Fibroblast of lung (primary cell): ENCODE measurements at regions not wholly inside any gene's neighbourhood (a gene's known extent, or its start where the extent isn't known, plus 50 kb on each side); places are given as distances from the start of the nearest gene placed in this dataset.

ENCODE experiments used
- DNase-seq, 2 donors: peaks; one replicate each; pipeline versions ENCODE4 v3.0.0 to v3.0.0-alpha.2; 2010; ENCODE audit warnings: low read depth in 2 of 2
- H2AFZ ChIP-seq: 2 replicates; pipeline ENCODE4 v1.5.1; 2012; ENCODE audit warnings: low read length, control low read depth, inconsistent platforms
- H3K27ac ChIP-seq: 2 replicates; pipeline ENCODE4 v1.5.1; 2011; ENCODE audit warnings: low read length, control low read depth; ENCODE audit not compliant: insufficient read depth
- H3K27me3 ChIP-seq: 2 replicates; pipeline ENCODE4 v1.5.1; 2011; ENCODE audit warnings: mild to moderate bottlenecking, low read length; ENCODE audit not compliant: control insufficient read depth, insufficient read depth
- H3K36me3 ChIP-seq: 2 replicates; pipeline ENCODE4 v1.5.1; 2011; ENCODE audit warnings: low read length; ENCODE audit not compliant: control insufficient read depth, insufficient read depth
- H3K4me1 ChIP-seq: 2 replicates; pipeline ENCODE4 v1.5.1; 2011; ENCODE audit warnings: low read length; ENCODE audit not compliant: control insufficient read depth, insufficient read depth; ENCODE audit errors: extremely low read depth
- H3K4me2 ChIP-seq: 2 replicates; pipeline ENCODE4 v1.5.1; 2011; ENCODE audit warnings: low read length, control low read depth; ENCODE audit not compliant: insufficient read depth; ENCODE audit errors: extremely low read depth
- H3K4me3 ChIP-seq, 4 experiments: fragments of 200-600 bp in 1 of 4; sonication (generic) in 1 of 4; replicated peaks in 1 of 4; 2 replicates each; pipeline ENCODE4 v1.5.1; 2011 to 2016; ENCODE audit warnings: low read length in 4 of 4, low read depth in 3 of 4, mild to moderate bottlenecking in 3 of 4, control low read depth in 2 of 4, inconsistent platforms in 1 of 4, mixed read lengths in 1 of 4; ENCODE audit not compliant: insufficient read depth in 1 of 4; ENCODE audit errors: control extremely low read depth in 1 of 4
- H3K79me2 ChIP-seq: 2 replicates; pipeline ENCODE4 v1.5.1; 2012; ENCODE audit warnings: mild to moderate bottlenecking, low read length, inconsistent platforms; ENCODE audit not compliant: control insufficient read depth, insufficient read depth
- H3K9ac ChIP-seq: 2 replicates; pipeline ENCODE4 v1.5.1; 2011; ENCODE audit warnings: mild to moderate bottlenecking, low read length, control low read depth; ENCODE audit not compliant: insufficient read depth
- H3K9me3 ChIP-seq: 2 replicates; pipeline ENCODE4 v1.5.1; 2012; ENCODE audit warnings: low read depth, low read length; ENCODE audit not compliant: control insufficient read depth, insufficient read depth
- H4K20me1 ChIP-seq: 2 replicates; pipeline ENCODE4 v1.5.1; 2011; ENCODE audit warnings: low read length; ENCODE audit not compliant: control insufficient read depth, insufficient read depth; ENCODE audit errors: extremely low read depth
- CTCF ChIP-seq, 2 donors: IDR thresholded peaks in 1 of 2; conservative IDR thresholded peaks in 1 of 2; 1 replicate in 1 of 2; 2 replicates in 1 of 2; pipeline ENCODE4 v1.5.1; 2011 to 2012; ENCODE audit warnings: low read length in 2 of 2, control low read depth in 1 of 2, inconsistent platforms in 1 of 2, low read depth in 1 of 2, mild to moderate bottlenecking in 1 of 2
- EZH2 ChIP-seq: IDR thresholded peaks from 2 replicates; pipeline ENCODE4 v1.5.1; 2012; ENCODE audit warnings: low read length, control low read depth, mild to moderate bottlenecking; ENCODE audit errors: missing control alignments

DNA sequence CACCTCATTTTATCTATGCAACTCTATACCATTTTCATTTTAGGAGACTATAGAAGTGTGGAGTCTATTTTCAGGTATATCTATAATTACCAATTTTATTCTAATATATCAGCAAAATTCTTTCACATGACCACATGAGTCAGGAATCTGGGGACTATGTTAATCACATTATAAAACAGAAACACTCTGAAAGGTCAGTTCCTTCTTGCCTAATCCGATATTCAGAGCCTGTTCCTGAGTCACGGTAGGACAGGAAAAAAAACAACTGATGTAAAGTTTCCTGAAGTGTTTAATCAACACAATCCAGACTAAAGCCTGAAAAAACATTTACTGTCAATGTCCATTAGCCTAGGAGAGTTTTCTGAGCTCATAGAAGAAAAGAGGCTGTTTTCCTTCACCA lies 1902.3 kb downstream of the NCAM2 start:
- H3K9ac ChIP-seq, result no peak overlapping the region
- no peak overlapping the region for H3K4me2 ChIP-seq
- no peaks in the 10 kb centered on the region for H3K4me1 ChIP-seq
- H3K27me3 ChIP-seq, result no peaks in the 10 kb centered on the region
- no peaks in the 10 kb centered on the region for H4K20me1 ChIP-seq
- H3K9me3 ChIP-seq, result no peaks in the 10 kb centered on the region
- H3K79me2 ChIP-seq, result no peaks in the 10 kb centered on the region
- DNase-seq, result no peak
- no peak overlapping the region for H2AFZ ChIP-seq
- TF ChIP-seq CTCF (conservative IDR thresholded peaks at IDR 0.05 in 1 of 2, IDR thresholded peaks at IDR 0.05 in 1 of 2; ENCODE audit: low read depth in 1 of 2, low read length in 2 of 2) (no peak), EZH2 (no peak)
- H3K36me3 ChIP-seq, result no peaks in the 10 kb centered on the region
- H3K27ac ChIP-seq, result no peak overlapping the region
- H3K4me3 ChIP-seq, result no peak overlapping the region

DNA sequence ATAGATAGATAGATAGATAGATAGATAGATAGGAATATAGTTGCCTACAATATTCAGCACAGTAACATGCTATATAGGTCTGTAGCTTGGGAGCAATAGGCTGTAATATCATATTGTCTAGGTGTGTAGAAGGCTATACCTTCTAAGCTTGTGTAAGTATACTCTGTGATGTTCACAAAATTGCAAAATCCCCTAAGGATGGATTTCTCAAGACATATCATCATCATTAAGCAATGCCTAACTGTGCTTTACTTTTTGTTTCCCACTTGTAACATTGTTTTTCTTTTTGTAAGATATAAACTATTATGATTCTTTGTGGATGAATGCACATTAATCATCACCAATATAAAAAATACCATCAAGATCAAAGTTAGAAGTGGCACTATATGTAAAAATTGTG lies 1905.6 kb downstream of the NCAM2 start:
- Histone ChIP-seq H3K27ac (no peak overlapping the region), H3K36me3 (no peaks in the 10 kb centered on the region), H3K79me2 (no peaks in the 10 kb centered on the region), H3K27me3 (no peaks in the 10 kb centered on the region), H3K4me2 (no peak overlapping the region), H3K9ac (no peak overlapping the region), H2AFZ (no peak overlapping the region), H4K20me1 (no peaks in the 10 kb centered on the region), H3K9me3 (no peaks in the 10 kb centered on the region), H3K4me1 (no peaks in the 10 kb centered on the region), H3K4me3 (no peak overlapping the region)
- no peak for DNase-seq
- TF ChIP-seq CTCF (conservative IDR thresholded peaks at IDR 0.05 in 1 of 2, IDR thresholded peaks at IDR 0.05 in 1 of 2; ENCODE audit: low read depth in 1 of 2, low read length in 2 of 2) (no peak), EZH2 (no peak)

- TF ChIP-seq CTCF (conservative IDR thresholded peaks at IDR 0.05 in 1 of 2, IDR thresholded peaks at IDR 0.05 in 1 of 2; ENCODE audit: low read depth in 1 of 2, low read length in 2 of 2) (no peak), EZH2 (no peak)
- no peak for DNase-seq
- no peak overlapping the region for H2AFZ ChIP-seq
Measured at GRCh38 chr21:22904385-22904784, 1906.2 kb downstream of the NCAM2 start.

More at GRCh38 chr21:22904385-22904784, 1906.2 kb downstream of the NCAM2 start:
- no peaks in the 10 kb centered on the region for H3K4me1 ChIP-seq
- no peak overlapping the region for H3K4me3 ChIP-seq
- H3K36me3 ChIP-seq, result no peaks in the 10 kb centered on the region
- no peak overlapping the region for H3K4me2 ChIP-seq
- H3K9ac ChIP-seq, result no peak overlapping the region
- H3K27ac ChIP-seq, result no peak overlapping the region
- H4K20me1 ChIP-seq, result no peaks in the 10 kb centered on the region
- no peaks in the 10 kb centered on the region for H3K79me2 ChIP-seq
- H3K9me3 ChIP-seq, result no peaks in the 10 kb centered on the region
- no peaks in the 10 kb centered on the region for H3K27me3 ChIP-seq
